ENCODE measurements at regions not wholly inside any gene's neighbourhood (a gene's known extent, or its start where the extent isn't known, plus 50 kb on each side); places are given as distances from the start of the nearest gene placed in this dataset.

- WGBS, 2 donors, result 82 to 85% methylated on average over 5 of the region's 5 CpGs
- Histone ChIP-seq H3K27me3 (ENCODE audit: control insufficient read depth in 1 of 2, insufficient read depth in 2 of 2, low read length in 2 of 2) (no peaks in the 10 kb centered on the region), H3K27ac (ENCODE audit: low read depth in 2 of 2, low read length in 1 of 2) (no peak overlapping the region), H3K36me3 (ENCODE audit: control insufficient read depth in 2 of 2, insufficient read depth in 2 of 2, low read length in 1 of 2) (no peaks in the 10 kb centered on the region), H3K9me3 (ENCODE audit: control insufficient read depth in 2 of 2, insufficient read depth in 1 of 2, low read depth in 1 of 2, low read length in 1 of 2) (no peaks in the 10 kb centered on the region), H3K4me1 (ENCODE audit: control insufficient read depth in 2 of 2, insufficient read depth in 2 of 2, low read length in 1 of 2) (no peaks in the 10 kb centered on the region), H3K4me3 (ENCODE audit: low read depth in 1 of 2, low read length in 2 of 2) (no peak overlapping the region)
Measured at GRCh38 chr6:145043926-145044500, 691.3 kb downstream of the EPM2A start.

GRCh38 chr6:145044641-145045246 is 690.6 kb downstream of the EPM2A start:
- H3K4me1 ChIP-seq (ENCODE audit: control insufficient read depth in 2 of 2, insufficient read depth in 2 of 2, low read length in 1 of 2), result no peaks in the 10 kb centered on the region
- WGBS, 2 donors, result 18 to 31% methylated on average over 3 of the region's 3 CpGs
- no peak overlapping the region for H3K4me3 ChIP-seq (ENCODE audit: low read depth in 1 of 2, low read length in 2 of 2)
- H3K27me3 ChIP-seq (ENCODE audit: control insufficient read depth in 1 of 2, insufficient read depth in 2 of 2, low read length in 2 of 2), result no peaks in the 10 kb centered on the region
- H3K36me3 ChIP-seq (ENCODE audit: control insufficient read depth in 2 of 2, insufficient read depth in 2 of 2, low read length in 1 of 2), result no peaks in the 10 kb centered on the region
- no peak overlapping the region for H3K27ac ChIP-seq (ENCODE audit: low read depth in 2 of 2, low read length in 1 of 2)
- H3K9me3 ChIP-seq (ENCODE audit: control insufficient read depth in 2 of 2, insufficient read depth in 1 of 2, low read depth in 1 of 2, low read length in 1 of 2), result no peaks in the 10 kb centered on the region

- H3K4me3 ChIP-seq (ENCODE audit: low read depth in 1 of 2, low read length in 2 of 2), result no peak overlapping the region
- H3K9me3 ChIP-seq (ENCODE audit: control insufficient read depth in 2 of 2, insufficient read depth in 1 of 2, low read depth in 1 of 2, low read length in 1 of 2), result no peaks in the 10 kb centered on the region
- H3K4me1 ChIP-seq (ENCODE audit: control insufficient read depth in 2 of 2, insufficient read depth in 2 of 2, low read length in 1 of 2), result no peaks in the 10 kb centered on the region
- H3K36me3 ChIP-seq (ENCODE audit: control insufficient read depth in 2 of 2, insufficient read depth in 2 of 2, low read length in 1 of 2), result no peaks in the 10 kb centered on the region
- H3K27ac ChIP-seq (ENCODE audit: low read depth in 2 of 2, low read length in 1 of 2), result no peak overlapping the region
- H3K27me3 ChIP-seq (ENCODE audit: control insufficient read depth in 1 of 2, insufficient read depth in 2 of 2, low read length in 2 of 2), result no peaks in the 10 kb centered on the region
Measured at GRCh38 chr6:145045582-145045981, 689.7 kb downstream of the EPM2A start.

- no peaks in the 10 kb centered on the region for H3K9me3 ChIP-seq (ENCODE audit: control insufficient read depth in 2 of 2, insufficient read depth in 1 of 2, low read depth in 1 of 2, low read length in 1 of 2)
Measured at GRCh38 chr6:145047891-145048290, 687.4 kb downstream of the EPM2A start.

GRCh38 chr6:145051661-145052060 is 683.7 kb downstream of the EPM2A start:
- H3K9me3 ChIP-seq (ENCODE audit: control insufficient read depth in 2 of 2, insufficient read depth in 1 of 2, low read depth in 1 of 2, low read length in 1 of 2), result no peaks in the 10 kb centered on the region
- WGBS, 2 donors, result 64 to 69% methylated on average over 2 of the region's 2 CpGs
- H3K27ac ChIP-seq (ENCODE audit: low read depth in 2 of 2, low read length in 1 of 2), result no peak overlapping the region
- H3K27me3 ChIP-seq (ENCODE audit: control insufficient read depth in 1 of 2, insufficient read depth in 2 of 2, low read length in 2 of 2), result no peaks in the 10 kb centered on the region
- H3K36me3 ChIP-seq (ENCODE audit: control insufficient read depth in 2 of 2, insufficient read depth in 2 of 2, low read length in 1 of 2), result no peaks in the 10 kb centered on the region
- no peak overlapping the region for H3K4me3 ChIP-seq (ENCODE audit: low read depth in 1 of 2, low read length in 2 of 2)
- no peaks in the 10 kb centered on the region for H3K4me1 ChIP-seq (ENCODE audit: control insufficient read depth in 2 of 2, insufficient read depth in 2 of 2, low read length in 1 of 2)

More at GRCh38 chr6:145047891-145048290, 687.4 kb downstream of the EPM2A start:
- Histone ChIP-seq H3K27me3 (ENCODE audit: control insufficient read depth in 1 of 2, insufficient read depth in 2 of 2, low read length in 2 of 2) (no peaks in the 10 kb centered on the region), H3K36me3 (ENCODE audit: control insufficient read depth in 2 of 2, insufficient read depth in 2 of 2, low read length in 1 of 2) (no peaks in the 10 kb centered on the region), H3K4me3 (ENCODE audit: low read depth in 1 of 2, low read length in 2 of 2) (no peak overlapping the region), H3K4me1 (ENCODE audit: control insufficient read depth in 2 of 2, insufficient read depth in 2 of 2, low read length in 1 of 2) (no peaks in the 10 kb centered on the region), H3K27ac (ENCODE audit: low read depth in 2 of 2, low read length in 1 of 2) (no peak overlapping the region)
- 69 to 71% methylated on average over 4 of the region's 4 CpGs for WGBS, 2 donors

GRCh38 chr6:145055567-145055966 is 679.8 kb downstream of the EPM2A start:
- Histone ChIP-seq H3K4me3 (ENCODE audit: low read depth in 1 of 2, low read length in 2 of 2) (no peak overlapping the region), H3K36me3 (ENCODE audit: control insufficient read depth in 2 of 2, insufficient read depth in 2 of 2, low read length in 1 of 2) (no peaks in the 10 kb centered on the region), H3K27me3 (ENCODE audit: control insufficient read depth in 1 of 2, insufficient read depth in 2 of 2, low read length in 2 of 2) (no peaks in the 10 kb centered on the region), H3K4me1 (ENCODE audit: control insufficient read depth in 2 of 2, insufficient read depth in 2 of 2, low read length in 1 of 2) (no peaks in the 10 kb centered on the region), H3K9me3 (ENCODE audit: control insufficient read depth in 2 of 2, insufficient read depth in 1 of 2, low read depth in 1 of 2, low read length in 1 of 2) (no peaks in the 10 kb centered on the region), H3K27ac (ENCODE audit: low read depth in 2 of 2, low read length in 1 of 2) (no peak overlapping the region)
- 78 to 79% methylated on average over 1 of the region's 1 CpG for WGBS, 2 donors

GRCh38 chr6:145060714-145061113 is 674.6 kb downstream of the EPM2A start:
- no peak overlapping the region for H3K4me3 ChIP-seq (ENCODE audit: low read depth in 1 of 2, low read length in 2 of 2)
- H3K4me1 ChIP-seq (ENCODE audit: control insufficient read depth in 2 of 2, insufficient read depth in 2 of 2, low read length in 1 of 2), result no peaks in the 10 kb centered on the region
- H3K27ac ChIP-seq (ENCODE audit: low read depth in 2 of 2, low read length in 1 of 2), result no peak overlapping the region
- H3K27me3 ChIP-seq (ENCODE audit: control insufficient read depth in 1 of 2, insufficient read depth in 2 of 2, low read length in 2 of 2), result no peaks in the 10 kb centered on the region
- no peaks in the 10 kb centered on the region for H3K9me3 ChIP-seq (ENCODE audit: control insufficient read depth in 2 of 2, insufficient read depth in 1 of 2, low read depth in 1 of 2, low read length in 1 of 2)
- no peaks in the 10 kb centered on the region for H3K36me3 ChIP-seq (ENCODE audit: control insufficient read depth in 2 of 2, insufficient read depth in 2 of 2, low read length in 1 of 2)
- 56 to 76% methylated on average over 1 of the region's 1 CpG for WGBS, 2 donors

- H3K4me3 ChIP-seq (ENCODE audit: low read depth in 1 of 2, low read length in 2 of 2), result no peak overlapping the region
- no peaks in the 10 kb centered on the region for H3K4me1 ChIP-seq (ENCODE audit: control insufficient read depth in 2 of 2, insufficient read depth in 2 of 2, low read length in 1 of 2)
- no peaks in the 10 kb centered on the region for H3K9me3 ChIP-seq (ENCODE audit: control insufficient read depth in 2 of 2, insufficient read depth in 1 of 2, low read depth in 1 of 2, low read length in 1 of 2)
- H3K27ac ChIP-seq (ENCODE audit: low read depth in 2 of 2, low read length in 1 of 2), result no peak overlapping the region
- H3K27me3 ChIP-seq (ENCODE audit: control insufficient read depth in 1 of 2, insufficient read depth in 2 of 2, low read length in 2 of 2), result no peaks in the 10 kb centered on the region
- H3K36me3 ChIP-seq (ENCODE audit: control insufficient read depth in 2 of 2, insufficient read depth in 2 of 2, low read length in 1 of 2), result no peaks in the 10 kb centered on the region
Measured at GRCh38 chr6:145063091-145063490, 672.2 kb downstream of the EPM2A start.

GRCh38 chr6:145067430-145067829 is 667.9 kb downstream of the EPM2A start:
- Histone ChIP-seq H3K27me3 (ENCODE audit: control insufficient read depth in 1 of 2, insufficient read depth in 2 of 2, low read length in 2 of 2) (no peaks in the 10 kb centered on the region), H3K4me1 (ENCODE audit: control insufficient read depth in 2 of 2, insufficient read depth in 2 of 2, low read length in 1 of 2) (no peaks in the 10 kb centered on the region), H3K4me3 (ENCODE audit: low read depth in 1 of 2, low read length in 2 of 2) (no peak overlapping the region), H3K36me3 (ENCODE audit: control insufficient read depth in 2 of 2, insufficient read depth in 2 of 2, low read length in 1 of 2) (no peaks in the 10 kb centered on the region), H3K9me3 (ENCODE audit: control insufficient read depth in 2 of 2, insufficient read depth in 1 of 2, low read depth in 1 of 2, low read length in 1 of 2) (no peaks in the 10 kb centered on the region), H3K27ac (ENCODE audit: low read depth in 2 of 2, low read length in 1 of 2) (no peak overlapping the region)

GRCh38 chr6:145068577-145068976 is 666.7 kb downstream of the EPM2A start:
- Histone ChIP-seq H3K36me3 (ENCODE audit: control insufficient read depth in 2 of 2, insufficient read depth in 2 of 2, low read length in 1 of 2) (no peaks in the 10 kb centered on the region), H3K27ac (ENCODE audit: low read depth in 2 of 2, low read length in 1 of 2) (no peak overlapping the region), H3K9me3 (ENCODE audit: control insufficient read depth in 2 of 2, insufficient read depth in 1 of 2, low read depth in 1 of 2, low read length in 1 of 2) (no peaks in the 10 kb centered on the region), H3K27me3 (ENCODE audit: control insufficient read depth in 1 of 2, insufficient read depth in 2 of 2, low read length in 2 of 2) (no peaks in the 10 kb centered on the region), H3K4me1 (ENCODE audit: control insufficient read depth in 2 of 2, insufficient read depth in 2 of 2, low read length in 1 of 2) (no peaks in the 10 kb centered on the region), H3K4me3 (ENCODE audit: low read depth in 1 of 2, low read length in 2 of 2) (no peak overlapping the region)
